Calu3 (cell line): ENCODE measurements at regions not wholly inside any gene's neighbourhood (a gene's known extent, or its start where the extent isn't known, plus 50 kb on each side); places are given as distances from the start of the nearest gene placed in this dataset.

Experiments used
- BruUV-seq: library from RNA; stranded (reverse); fragments of 400-500 nt; replicated peaks from 2 replicates; lab custom pipeline; 2021; lab: Mats Ljungman, UMichigan
- CTCF ChIA-PET: fragments of 300-600 bp; sonication (Branson Sonifier 250); formaldehyde crosslinking; loops from one replicate; lab custom pipeline; 2022; ENCODE audit warnings: antibody characterized with exemption; lab: Charles Lee
- DNase-seq: peaks from one replicate; pipeline ENCODE4 v3.0.0; 2022
- H3K27ac Mint-ChIP-seq: one replicate; pipeline ENCODE4 v1.8.0; 2022; ENCODE audit warnings: mixed read lengths; ENCODE audit not compliant: unreplicated experiment
- H3K27me3 Mint-ChIP-seq: one replicate; pipeline ENCODE4 v1.8.0; 2022; ENCODE audit warnings: mixed read lengths; ENCODE audit not compliant: unreplicated experiment
- H3K36me3 Mint-ChIP-seq: one replicate; pipeline ENCODE4 v1.8.0; 2022; ENCODE audit warnings: mild to moderate bottlenecking, moderate library complexity, mixed read lengths; ENCODE audit not compliant: insufficient read depth, unreplicated experiment
- H3K4me1 Mint-ChIP-seq: one replicate; pipeline ENCODE4 v1.8.0; 2022; ENCODE audit warnings: mild to moderate bottlenecking, low read depth, mixed read lengths; ENCODE audit not compliant: unreplicated experiment
- H3K4me3 Mint-ChIP-seq: one replicate; pipeline ENCODE4 v1.8.0; 2022; ENCODE audit warnings: mild to moderate bottlenecking, low read depth, moderate library complexity, mixed read lengths; ENCODE audit not compliant: unreplicated experiment
- H3K9me3 Mint-ChIP-seq: one replicate; pipeline ENCODE4 v1.8.0; 2022; ENCODE audit warnings: low read depth, mixed read lengths; ENCODE audit not compliant: unreplicated experiment
- CTCF ChIP-seq: fragments of 200-600 bp; IDR thresholded peaks from one replicate; pipeline ENCODE4 v1.8.0; 2022; ENCODE audit warnings: antibody characterized with exemption; ENCODE audit not compliant: unreplicated experiment
- intact Hi-C: fragments of 100-400 bp; cut with micrococcal nuclease; formaldehyde crosslinking; loops from one replicate; pipeline ENCODE4 v1.10.0; 2022; ENCODE audit not compliant: unreplicated experiment

- H3K9me3 Mint-ChIP-seq: no peaks in the 10 kb centered on the region
- H3K36me3 Mint-ChIP-seq: no peaks in the 10 kb centered on the region
- intact Hi-C loops: loop anchor here (10.0 kb wide), 1 partner anchor 550 kb away; no protein-coding TSS in a partner anchor
- no peaks in the 10 kb centered on the region for H3K27me3 Mint-ChIP-seq
- DNase-seq: no peak
- CTCF ChIA-PET: no interaction called here
- no peak for TF ChIP-seq CTCF
- no peak overlapping the region for H3K27ac Mint-ChIP-seq
- no TSS peak for BruUV-seq
- no peaks in the 10 kb centered on the region for H3K4me1 Mint-ChIP-seq
- no peak overlapping the region for H3K4me3 Mint-ChIP-seq
Measured at GRCh38 chr7:84474436-84474835, 279.8 kb upstream of the SEMA3A start.

- H3K27ac Mint-ChIP-seq: no peak overlapping the region
- BruUV-seq: no TSS peak
- H3K27me3 Mint-ChIP-seq: no peaks in the 10 kb centered on the region
- H3K9me3 Mint-ChIP-seq: no peaks in the 10 kb centered on the region
- H3K36me3 Mint-ChIP-seq: no peaks in the 10 kb centered on the region
- no peaks in the 10 kb centered on the region for H3K4me1 Mint-ChIP-seq
- intact Hi-C loops: loop anchor here (10.0 kb wide), 1 partner anchor 553 kb away; no protein-coding TSS in a partner anchor
- CTCF ChIA-PET: no interaction called here
- DNase-seq: no peak
- no peak overlapping the region for H3K4me3 Mint-ChIP-seq
- no peak for TF ChIP-seq CTCF
Measured at GRCh38 chr7:84471576-84471975, 277.0 kb upstream of the SEMA3A start.

- CTCF ChIA-PET: no interaction called here
- H3K27ac Mint-ChIP-seq: no peak overlapping the region
- no TSS peak for BruUV-seq
- H3K27me3 Mint-ChIP-seq: no peaks in the 10 kb centered on the region
- DNase-seq: no peak
- TF ChIP-seq CTCF: no peak
- H3K4me1 Mint-ChIP-seq: no peaks in the 10 kb centered on the region
- no peak overlapping the region for H3K4me3 Mint-ChIP-seq
- intact Hi-C loops: no loop called here
- no peaks in the 10 kb centered on the region for H3K9me3 Mint-ChIP-seq
- no peaks in the 10 kb centered on the region for H3K36me3 Mint-ChIP-seq
Measured at GRCh38 chr7:84469034-84469433, 274.4 kb upstream of the SEMA3A start.

- Mint-ChIP-seq H3K9me3 (no peaks in the 10 kb centered on the region), H3K4me3 (no peak overlapping the region), H3K27me3 (no peaks in the 10 kb centered on the region), H3K4me1 (no peaks in the 10 kb centered on the region), H3K27ac (no peak overlapping the region), H3K36me3 (no peaks in the 10 kb centered on the region)
- BruUV-seq: no TSS peak
- TF ChIP-seq CTCF: no peak
- CTCF ChIA-PET: no interaction called here
- no peak for DNase-seq
- intact Hi-C loops: no loop called here
Measured at GRCh38 chr7:84462259-84462658, 267.7 kb upstream of the SEMA3A start.
